ENCODE measurements at regions not wholly inside any gene's neighbourhood (a gene's known extent, or its start where the extent isn't known, plus 50 kb on each side); places are given as distances from the start of the nearest gene placed in this dataset.

- no peak for DNase-seq (ENCODE audit: low spot score)
These were observed 303.9 kb downstream of the TENT4A start for GRCh38 chr5:7016999-7017747.

- no peak for DNase-seq (ENCODE audit: low spot score)
These were observed 305.0 kb downstream of the TENT4A start for GRCh38 chr5:7018198-7018597.

GRCh38 chr5:7018601-7019000 is 305.4 kb downstream of the TENT4A start:
- no peak for DNase-seq (ENCODE audit: low spot score)

- DNase-seq (ENCODE audit: low spot score), result no peak
These were observed 323.1 kb downstream of the TENT4A start for GRCh38 chr5:7036192-7036835.

GRCh38 chr5:7039074-7039473 is 325.8 kb downstream of the TENT4A start:
- DNase-seq (ENCODE audit: low spot score), result no peak

- DNase-seq (ENCODE audit: low spot score), result no peak
These were observed 326.9 kb downstream of the TENT4A start for GRCh38 chr5:7040111-7040510.

- no peak for DNase-seq (ENCODE audit: low spot score)
These were observed 330.6 kb downstream of the TENT4A start for GRCh38 chr5:7043797-7044196.

GRCh38 chr5:7047511-7048261 is 334.5 kb downstream of the TENT4A start:
- DNase-seq (ENCODE audit: low spot score), result no peak

GRCh38 chr5:7050986-7051385 is 337.8 kb downstream of the TENT4A start:
- no peak for DNase-seq (ENCODE audit: low spot score)

GRCh38 chr5:7053125-7053524 is 339.9 kb downstream of the TENT4A start:
- no peak for DNase-seq (ENCODE audit: low spot score)

GRCh38 chr5:7053528-7054209 is 340.4 kb downstream of the TENT4A start:
- no peak for DNase-seq (ENCODE audit: low spot score)

GRCh38 chr5:7066471-7067235 is 329.3 kb upstream of the ADCY2 start:
- no peak for DNase-seq (ENCODE audit: low spot score)

GRCh38 chr5:7068156-7068555 is 327.8 kb upstream of the ADCY2 start:
- DNase-seq (ENCODE audit: low spot score), result no peak

GRCh38 chr5:7068899-7069298 is 327.0 kb upstream of the ADCY2 start:
- DNase-seq (ENCODE audit: low spot score), result no peak

- DNase-seq (ENCODE audit: low spot score), result no peak
These were observed 323.8 kb upstream of the ADCY2 start for GRCh38 chr5:7072188-7072587.

GRCh38 chr5:7073666-7074065 is 322.3 kb upstream of the ADCY2 start:
- DNase-seq (ENCODE audit: low spot score), result no peak

- no peak for DNase-seq (ENCODE audit: low spot score)
These were observed 321.8 kb upstream of the ADCY2 start for GRCh38 chr5:7074176-7074575.

GRCh38 chr5:7075470-7075869 is 320.5 kb upstream of the ADCY2 start:
- DNase-seq (ENCODE audit: low spot score), result no peak

GRCh38 chr5:7078101-7078500 is 317.8 kb upstream of the ADCY2 start:
- DNase-seq (ENCODE audit: low spot score), result no peak

- no peak for DNase-seq (ENCODE audit: low spot score)
These were observed 317.0 kb upstream of the ADCY2 start for GRCh38 chr5:7078901-7079300.

- no peak for DNase-seq (ENCODE audit: low spot score)
These were observed 315.4 kb upstream of the ADCY2 start for GRCh38 chr5:7080501-7080900.

All from hepatic stellate cell (primary cell).